ENCODE measurements at regions not wholly inside any gene's neighbourhood (a gene's known extent, or its start where the extent isn't known, plus 50 kb on each side); places are given as distances from the start of the nearest gene placed in this dataset.

GRCh38 chr3:197367081-197367780 is 68.8 kb upstream of the DLG1 start (continued):
- TF ChIP-seq ZNF687 (CRISPR knock-in tag; IDR thresholded peaks at IDR 0.05) (peak; percentile 58), CBX1 (IDR thresholded peaks at IDR 0.05; ENCODE audit: low read depth) (no peak), PRMT3 (CRISPR knock-in tag; IDR thresholded peaks at IDR 0.05; ENCODE audit: borderline replicate concordance, low read depth) (no peak), CAMTA2 (CRISPR knock-in tag; IDR thresholded peaks at IDR 0.05; ENCODE audit: borderline replicate concordance) (no peak), RAD21 (CRISPR knock-in tag; IDR thresholded peaks at IDR 0.05) (peak; percentile 21; the same call in 1 of the 2 replicates), AKNA (CRISPR knock-in tag; IDR thresholded peaks at IDR 0.05; ENCODE audit: borderline replicate concordance) (no peak), SPEN (CRISPR knock-in tag; IDR thresholded peaks at IDR 0.05; ENCODE audit: low read depth) (no peak), ZNF768 (CRISPR knock-in tag; IDR thresholded peaks at IDR 0.05) (peak; percentile 33; the same call in 1 of the 2 replicates), IRF2 (CRISPR knock-in tag; IDR thresholded peaks at IDR 0.05) (no peak), PITX1 (CRISPR knock-in tag; IDR thresholded peaks at IDR 0.05) (peak; percentile 47; the same call in 1 of the 2 replicates), ELF4 (CRISPR knock-in tag; IDR thresholded peaks at IDR 0.05; ENCODE audit: borderline replicate concordance) (no peak), KLF11 (CRISPR knock-in tag; IDR thresholded peaks at IDR 0.05) (no peak), FOSL1 (CRISPR knock-in tag; IDR thresholded peaks at IDR 0.05; ENCODE audit: borderline replicate concordance) (no peak), SNAPC2 (CRISPR knock-in tag; IDR thresholded peaks at IDR 0.05) (no peak), TEAD3 (CRISPR knock-in tag; optimal IDR thresholded peaks at IDR 0.05; ENCODE audit: borderline replicate concordance) (no peak), ZMAT3 (CRISPR knock-in tag; conservative IDR thresholded peaks at IDR 0.05) (no peak), KMT2B (CRISPR knock-in tag; IDR thresholded peaks at IDR 0.05) (no peak), ZBTB39 (CRISPR knock-in tag; IDR thresholded peaks at IDR 0.05) (no peak), LBX2 (CRISPR knock-in tag; IDR thresholded peaks at IDR 0.05; ENCODE audit: borderline replicate concordance) (no peak)

Data from HepG2 (cell line).